WTC11 (cell line): ENCODE measurements at regions not wholly inside any gene's neighbourhood (a gene's known extent, or its start where the extent isn't known, plus 50 kb on each side); places are given as distances from the start of the nearest gene placed in this dataset.
"Not testable (repeated sequence)": the region's sequence is repeated elsewhere in the genome, so short reads cannot be mapped to it uniquely, and the experiment has no call there.

Source experiments
- ATAC-seq: fragments of 200-7000 bp; cut with Tn5 transposase; 2 replicates; pipeline ENCODE4 v1.10.0; 2021; ENCODE audit warnings: mild to moderate bottlenecking, moderate library complexity
- CTCF ChIA-PET: fragments of 300-600 bp; sonication (Branson Sonifier 250); formaldehyde crosslinking; loops from one replicate; lab custom pipeline; 2021; ENCODE audit warnings: antibody characterized with exemption; lab: Charles Lee
- POLR2A ChIA-PET: fragments of 350-600 bp; sonication (Branson Sonifier 250); formaldehyde crosslinking; loops from one replicate; lab custom pipeline; 2021; ENCODE audit warnings: antibody characterized with exemption; lab: Charles Lee
- DNase-seq: peaks from one replicate; pipeline ENCODE4 v3.0.0; 2021; ENCODE audit warnings: low spot score
- H3K27ac Mint-ChIP-seq: 2 replicates; pipeline ENCODE4 v1.8.0; 2021; ENCODE audit warnings: mixed read lengths
- H3K27me3 Mint-ChIP-seq: 2 replicates; pipeline ENCODE4 v1.8.0; 2021; ENCODE audit warnings: low read depth, mild to moderate bottlenecking, moderate library complexity, mixed read lengths
- H3K36me3 Mint-ChIP-seq: 2 replicates; pipeline ENCODE4 v1.8.0; 2021; ENCODE audit warnings: mixed read lengths
- H3K4me1 Mint-ChIP-seq: 2 replicates; pipeline ENCODE4 v1.8.0; 2022; ENCODE audit warnings: mixed read lengths
- H3K4me3 Mint-ChIP-seq: 2 replicates; pipeline ENCODE4 v1.8.0; 2021; ENCODE audit warnings: mild to moderate bottlenecking, moderate library complexity, mixed read lengths
- H3K9me3 Mint-ChIP-seq: 2 replicates; pipeline ENCODE4 v1.8.0; 2021; ENCODE audit warnings: mixed read lengths
- ARID4B ChIP-seq: sonication (generic); formaldehyde crosslinking; IDR thresholded peaks from 2 replicates; pipeline ENCODE4 v1.8.0; 2023; ENCODE audit warnings: missing genetic modification reagents, mild to moderate bottlenecking, borderline replicate concordance
- CBFB ChIP-seq: sonication (generic); formaldehyde crosslinking; IDR thresholded peaks from 2 replicates; pipeline ENCODE4 v1.8.1; 2022; ENCODE audit warnings: mild to moderate bottlenecking, low read depth, missing genetic modification reagents
- E2F5 ChIP-seq: sonication (generic); formaldehyde crosslinking; IDR thresholded peaks from 2 replicates; pipeline ENCODE4 v1.8.1; 2022; ENCODE audit warnings: mild to moderate bottlenecking, moderate library complexity, missing genetic modification reagents
- ERG ChIP-seq: fragments of 250-450 bp; sonication (Bioruptor Pico); IDR thresholded peaks from 2 replicates; pipeline ENCODE4 v1.8.0; 2021; ENCODE audit warnings: mild to moderate bottlenecking
- HMGA2 ChIP-seq: fragments of 250-450 bp; sonication (Bioruptor Pico); IDR thresholded peaks from 2 replicates; pipeline ENCODE4 v1.4.0; 2021; ENCODE audit warnings: mild to moderate bottlenecking, moderate library complexity
- JUN ChIP-seq: sonication (generic); formaldehyde crosslinking; IDR thresholded peaks from 2 replicates; pipeline ENCODE4 v1.8.0; 2023; ENCODE audit warnings: mild to moderate bottlenecking, missing genetic modification reagents
- MLX ChIP-seq: sonication (generic); formaldehyde crosslinking; IDR thresholded peaks from 2 replicates; pipeline ENCODE4 v1.8.1; 2023; ENCODE audit warnings: mild to moderate bottlenecking, missing genetic modification reagents, moderate library complexity
- NR2C2 ChIP-seq: sonication (generic); formaldehyde crosslinking; IDR thresholded peaks from 2 replicates; pipeline ENCODE4 v1.8.0; 2022; ENCODE audit warnings: mild to moderate bottlenecking, missing genetic modification reagents
- RELA ChIP-seq: sonication (generic); formaldehyde crosslinking; IDR thresholded peaks from 2 replicates; pipeline ENCODE4 v1.8.1; 2022; ENCODE audit warnings: missing genetic modification reagents, mild to moderate bottlenecking, borderline replicate concordance
- SMAD3 ChIP-seq: sonication (generic); formaldehyde crosslinking; IDR thresholded peaks from 2 replicates; pipeline ENCODE4 v1.8.0; 2022; ENCODE audit warnings: missing genetic modification reagents, mild to moderate bottlenecking, borderline replicate concordance
- SP1 ChIP-seq: sonication (generic); formaldehyde crosslinking; conservative IDR thresholded peaks from 2 replicates; pipeline ENCODE4 v1.8.1; 2022; ENCODE audit warnings: missing genetic modification reagents
- STAT6 ChIP-seq: sonication (generic); formaldehyde crosslinking; conservative IDR thresholded peaks from 2 replicates; pipeline ENCODE4 v1.8.1; 2023; ENCODE audit warnings: mild to moderate bottlenecking, low read depth, missing genetic modification reagents, moderate library complexity
- TEAD1 ChIP-seq: sonication (generic); formaldehyde crosslinking; IDR thresholded peaks from 2 replicates; pipeline ENCODE4 v1.8.0; 2022; ENCODE audit warnings: mild to moderate bottlenecking, missing genetic modification reagents
- TEAD4 ChIP-seq: sonication (generic); formaldehyde crosslinking; IDR thresholded peaks from 2 replicates; pipeline ENCODE4 v1.8.0; 2022; ENCODE audit warnings: mild to moderate bottlenecking, missing genetic modification reagents
- USF2 ChIP-seq: sonication (generic); formaldehyde crosslinking; IDR thresholded peaks from 2 replicates; pipeline ENCODE4 v1.8.1; 2023; ENCODE audit warnings: mild to moderate bottlenecking, missing genetic modification reagents, moderate library complexity
- ZMAT4 ChIP-seq: fragments of 250-450 bp; sonication (Bioruptor Pico); IDR thresholded peaks from 2 replicates; pipeline ENCODE4 v1.9.0; 2021; ENCODE audit warnings: mild to moderate bottlenecking
- ZNF138 ChIP-seq: sonication (generic); formaldehyde crosslinking; conservative IDR thresholded peaks from 2 replicates; pipeline ENCODE4 v1.8.1; 2022; ENCODE audit warnings: mild to moderate bottlenecking, moderate library complexity, missing genetic modification reagents
- ZNF281 ChIP-seq: sonication (generic); formaldehyde crosslinking; IDR thresholded peaks from 2 replicates; pipeline ENCODE4 v1.8.0; 2023; ENCODE audit warnings: mild to moderate bottlenecking, missing genetic modification reagents
- ZNF396 ChIP-seq: fragments of 250-450 bp; sonication (Bioruptor Pico); IDR thresholded peaks from 2 replicates; pipeline ENCODE4 v1.8.0; 2021; ENCODE audit warnings: mild to moderate bottlenecking, moderate library complexity, borderline replicate concordance
- ZNF416 ChIP-seq: fragments of 250-450 bp; sonication (Bioruptor Pico); IDR thresholded peaks from 2 replicates; pipeline ENCODE4 v1.9.0; 2021; ENCODE audit warnings: mild to moderate bottlenecking, inconsistent platforms

- no peak overlapping the region for H3K4me3 Mint-ChIP-seq
- ATAC-seq (no peak), DNase-seq (no peak)
- H3K9me3 Mint-ChIP-seq = peaks cover 19% of the 10 kb centered on the region
- no peak overlapping the region for H3K27ac Mint-ChIP-seq
- no peaks in the 10 kb centered on the region for H3K27me3 Mint-ChIP-seq
- CTCF ChIA-PET = no interaction called here
- H3K4me1 Mint-ChIP-seq = no peaks in the 10 kb centered on the region
- 0 out of 2 replicates have a peak, but pooled peaks cover 3% of the 10 kb centered on the region for H3K36me3 Mint-ChIP-seq
- TF ChIP-seq SP1 (no peak), TEAD1 (CRISPR knock-in tag) (no peak), MLX (no peak), ZNF281 (CRISPR knock-in tag) (no peak), TEAD4 (CRISPR knock-in tag) (no peak), SMAD3 (CRISPR knock-in tag) (no peak), ARID4B (CRISPR knock-in tag) (no peak), ERG (no peak), ZMAT4 (no peak), ZNF416 (CRISPR knock-in tag) (no peak), ZNF138 (CRISPR knock-in tag) (no peak), ZNF396 (CRISPR knock-in tag) (no peak), RELA (CRISPR knock-in tag) (no peak), NR2C2 (no peak), JUN (CRISPR knock-in tag) (no peak), USF2 (CRISPR knock-in tag) (no peak), CBFB (CRISPR knock-in tag) (no peak), HMGA2 (CRISPR knock-in tag) (no peak), E2F5 (CRISPR knock-in tag) (no peak), STAT6 (CRISPR knock-in tag) (no peak)
- POLR2A ChIA-PET = no interaction called here
These were observed 369.5 kb downstream of the TAF11L14 start for GRCh38 chr5:18003784-18004183.

- ATAC-seq, CTCF ChIA-PET, H3K27ac Mint-ChIP-seq, H3K4me1 Mint-ChIP-seq, H3K27me3 Mint-ChIP-seq, H3K4me3 Mint-ChIP-seq, DNase-seq, POLR2A ChIA-PET, H3K36me3 Mint-ChIP-seq: not testable (repeated sequence)
- peaks cover 19% of the 10 kb centered on the region for H3K9me3 Mint-ChIP-seq
These were observed 372.0 kb downstream of the TAF11L14 start for GRCh38 chr5:18006235-18006634.
